ENCODE measurements at regions not wholly inside any gene's neighbourhood (a gene's known extent, or its start where the extent isn't known, plus 50 kb on each side); places are given as distances from the start of the nearest gene placed in this dataset.

DNA sequence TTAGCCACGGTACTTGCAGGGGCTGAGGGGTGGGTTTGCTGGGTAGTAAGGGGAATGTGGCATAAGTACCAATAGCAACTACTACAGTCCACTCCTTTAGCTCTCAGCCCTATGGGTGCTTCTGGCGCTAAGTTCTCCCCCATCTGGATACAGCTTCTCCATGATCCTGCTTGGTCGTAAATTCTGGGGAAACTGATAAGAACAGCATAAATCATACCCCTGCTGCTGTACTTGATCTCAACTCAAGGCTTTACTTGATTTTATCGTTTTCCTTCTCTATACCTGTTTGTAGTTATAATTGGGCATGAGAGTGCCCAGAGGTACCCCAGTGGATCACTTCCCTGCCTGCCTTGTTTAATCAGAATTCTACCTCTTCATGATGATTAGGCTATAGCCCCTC lies 331.4 kb downstream of the PMP22 start:
- H3K4me3 ChIP-seq (ENCODE audit: low read depth, low read length): no peak overlapping the region
- TF ChIP-seq, protein P1, sequence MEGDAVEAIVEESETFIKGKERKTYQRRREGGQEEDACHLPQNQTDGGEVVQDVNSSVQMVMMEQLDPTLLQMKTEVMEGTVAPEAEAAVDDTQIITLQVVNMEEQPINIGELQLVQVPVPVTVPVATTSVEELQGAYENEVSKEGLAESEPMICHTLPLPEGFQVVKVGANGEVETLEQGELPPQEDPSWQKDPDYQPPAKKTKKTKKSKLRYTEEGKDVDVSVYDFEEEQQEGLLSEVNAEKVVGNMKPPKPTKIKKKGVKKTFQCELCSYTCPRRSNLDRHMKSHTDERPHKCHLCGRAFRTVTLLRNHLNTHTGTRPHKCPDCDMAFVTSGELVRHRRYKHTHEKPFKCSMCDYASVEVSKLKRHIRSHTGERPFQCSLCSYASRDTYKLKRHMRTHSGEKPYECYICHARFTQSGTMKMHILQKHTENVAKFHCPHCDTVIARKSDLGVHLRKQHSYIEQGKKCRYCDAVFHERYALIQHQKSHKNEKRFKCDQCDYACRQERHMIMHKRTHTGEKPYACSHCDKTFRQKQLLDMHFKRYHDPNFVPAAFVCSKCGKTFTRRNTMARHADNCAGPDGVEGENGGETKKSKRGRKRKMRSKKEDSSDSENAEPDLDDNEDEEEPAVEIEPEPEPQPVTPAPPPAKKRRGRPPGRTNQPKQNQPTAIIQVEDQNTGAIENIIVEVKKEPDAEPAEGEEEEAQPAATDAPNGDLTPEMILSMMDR (IDR thresholded peaks at IDR 0.05; ENCODE audit: low read depth, low read length): no peak

DNA sequence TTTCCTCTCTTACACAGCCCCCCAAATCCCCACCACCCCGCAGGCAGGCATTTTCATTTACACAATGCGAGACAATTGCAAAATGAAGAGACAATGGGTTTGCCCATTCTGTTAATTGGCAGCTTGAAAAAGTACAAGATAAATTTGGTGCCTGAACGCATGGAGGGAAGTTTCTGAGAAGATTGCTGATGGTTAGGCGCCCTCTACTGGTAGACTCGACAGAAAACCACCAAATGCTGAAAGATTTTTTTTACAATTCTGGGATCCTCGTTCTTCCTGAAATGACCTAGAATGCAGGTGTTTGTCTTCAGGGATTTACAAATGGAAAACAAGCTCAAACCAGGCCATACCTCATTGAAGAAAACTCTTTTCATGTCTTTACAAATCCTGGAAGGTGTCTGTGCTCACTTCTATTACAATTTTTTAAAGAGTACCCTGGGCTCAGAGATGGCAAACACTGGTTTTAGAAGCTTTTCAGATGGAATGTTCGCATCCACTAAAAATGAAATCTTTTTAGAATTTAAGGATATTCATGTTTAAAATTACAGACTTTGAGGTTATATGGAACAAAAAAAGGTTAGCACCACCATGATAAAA lies 338.5 kb downstream of the PMP22 start:
- H3K4me3 ChIP-seq (ENCODE audit: low read depth, low read length): no peak overlapping the region
- TF ChIP-seq, protein P1 (IDR thresholded peaks at IDR 0.05; ENCODE audit: low read depth, low read length): peak; percentile 60

DNA sequence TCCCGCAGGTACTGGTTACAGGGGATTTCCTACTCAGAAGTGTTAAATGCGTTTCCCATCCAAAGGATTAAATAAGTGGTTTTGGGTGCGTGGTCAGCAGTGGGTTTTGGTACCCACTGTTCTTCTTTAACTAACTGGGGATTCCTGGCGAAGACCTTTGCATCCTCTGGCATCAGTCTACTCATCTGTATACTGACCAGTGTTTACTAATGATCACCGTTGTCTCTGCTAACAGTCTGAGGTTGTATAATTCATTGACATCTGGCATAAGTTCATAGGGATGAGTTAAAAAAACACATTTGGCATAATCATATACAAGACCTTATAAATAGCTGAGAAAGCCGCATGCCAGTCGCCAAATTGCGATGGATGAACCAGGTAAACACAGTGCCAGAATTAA lies 339.1 kb downstream of the PMP22 start:
- H3K4me3 ChIP-seq (ENCODE audit: low read depth, low read length): no peak overlapping the region
- TF ChIP-seq, protein P1 (IDR thresholded peaks at IDR 0.05; ENCODE audit: low read depth, low read length): no peak

DNA sequence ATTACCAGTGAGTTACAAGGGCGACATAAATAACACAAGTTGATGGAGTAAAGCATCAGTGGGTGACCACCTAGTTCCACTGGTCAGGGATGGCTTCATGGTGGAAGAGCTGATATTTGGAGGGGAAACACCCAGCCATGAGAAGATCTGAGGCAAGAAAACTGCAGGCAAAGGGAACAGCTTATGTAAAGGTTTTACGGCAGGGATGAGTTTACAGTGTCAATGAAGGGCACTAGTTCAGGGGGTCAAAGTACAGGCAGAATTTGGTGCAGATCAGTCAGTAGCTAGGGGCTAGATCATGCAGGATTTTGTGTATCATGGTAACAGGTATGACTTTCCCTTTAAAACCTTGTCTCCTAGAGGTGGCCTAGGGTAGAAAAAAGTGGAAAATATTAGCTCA lies 339.6 kb downstream of the PMP22 start:
- TF ChIP-seq, protein P1 (IDR thresholded peaks at IDR 0.05; ENCODE audit: low read depth, low read length): no peak
- no peak overlapping the region for H3K4me3 ChIP-seq (ENCODE audit: low read depth, low read length)

DNA sequence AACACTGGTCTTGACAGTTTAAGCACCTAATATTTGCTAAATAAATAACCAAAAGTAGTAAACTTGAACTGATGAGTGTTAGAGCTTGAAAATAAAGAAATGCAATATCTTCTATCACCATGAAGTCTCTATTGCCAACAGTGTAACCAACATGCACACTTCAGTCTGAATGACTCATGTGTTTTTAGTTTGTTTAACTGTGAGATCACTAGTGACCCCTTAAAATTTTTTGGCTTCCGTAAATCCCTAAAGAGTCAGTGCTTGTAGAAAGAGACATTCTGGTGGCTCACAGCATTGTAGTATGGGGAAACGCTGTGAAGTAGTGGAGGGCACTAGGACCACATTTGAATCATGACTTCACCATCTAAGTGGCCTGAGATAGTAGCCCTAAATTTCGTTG lies 341.1 kb downstream of the PMP22 start:
- TF ChIP-seq, protein P1 (IDR thresholded peaks at IDR 0.05; ENCODE audit: low read depth, low read length): no peak
- no peak overlapping the region for H3K4me3 ChIP-seq (ENCODE audit: low read depth, low read length)

DNA sequence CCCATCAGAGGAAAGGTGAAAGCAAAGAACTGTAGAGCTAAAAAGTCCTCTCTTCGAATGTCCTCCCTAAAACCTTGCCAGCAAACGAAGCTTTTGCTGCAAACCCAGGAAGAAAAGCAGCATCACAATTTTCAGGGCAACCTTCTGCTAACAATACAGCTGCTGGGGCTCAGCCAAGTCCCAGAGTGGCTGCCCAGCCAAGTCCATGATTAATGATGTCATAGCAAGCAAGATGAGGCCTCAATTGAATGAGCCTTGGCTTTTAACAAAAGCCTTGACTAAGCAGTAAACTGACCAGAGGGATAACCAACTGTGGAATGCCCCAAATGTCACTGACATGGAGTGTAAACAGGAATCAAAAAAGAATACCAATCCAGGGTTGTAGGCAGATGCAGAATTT lies 342.7 kb downstream of the PMP22 start:
- TF ChIP-seq, protein P1 (IDR thresholded peaks at IDR 0.05; ENCODE audit: low read depth, low read length): no peak
- no peak overlapping the region for H3K4me3 ChIP-seq (ENCODE audit: low read depth, low read length)

DNA sequence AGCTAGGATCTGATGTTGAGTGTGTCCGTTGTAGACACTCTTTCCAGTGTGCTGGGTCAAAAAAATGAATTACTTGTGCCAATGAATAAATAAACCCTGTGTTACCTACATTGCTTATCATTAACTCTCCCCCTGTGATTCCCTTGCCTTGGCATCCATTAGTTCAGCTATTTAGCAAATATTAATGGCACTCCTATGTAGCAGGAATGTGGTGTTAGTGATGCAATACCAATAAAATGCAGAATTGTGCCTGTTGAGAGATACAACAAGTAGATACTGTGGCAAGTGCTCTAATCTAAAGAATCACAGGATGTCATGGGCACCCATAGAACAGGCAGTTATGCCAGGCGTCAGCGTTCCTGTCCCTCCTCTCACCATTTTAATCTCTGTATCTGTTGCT lies 343.2 kb downstream of the PMP22 start:
- TF ChIP-seq, protein P1 (IDR thresholded peaks at IDR 0.05; ENCODE audit: low read depth, low read length): no peak
- no peak overlapping the region for H3K4me3 ChIP-seq (ENCODE audit: low read depth, low read length)
